Adrenal gland (tissue), 9 donors: ENCODE measurements at regions not wholly inside any gene's neighbourhood (a gene's known extent, or its start where the extent isn't known, plus 50 kb on each side); places are given as distances from the start of the nearest gene placed in this dataset.

ENCODE experiments used
- DNase-seq, 7 donors: peaks; one replicate each; pipeline ENCODE4 v3.0.0-alpha.2; 2019 to 2020
- H3K27ac ChIP-seq, 5 donors: fragments of 200-600 bp; sonication (generic) in 4 of 5; 1 replicate in 3 of 5; 2 replicates in 2 of 5; pipeline versions ENCODE4 v1.5.1 to v1.8.0; 2016 to 2020; ENCODE audit warnings: mild to moderate bottlenecking in 1 of 5
- H3K27me3 ChIP-seq: fragments of 200-600 bp; 2 replicates; pipeline ENCODE4 v1.8.0; 2021
- H3K36me3 ChIP-seq, 2 donors: fragments of 200-600 bp; replicated peaks in 1 of 2; 1 replicate in 1 of 2; 2 replicates in 1 of 2; pipeline versions ENCODE4 v1.5.1 to v1.8.0; 2018 to 2022
- H3K4me1 ChIP-seq, 2 donors: fragments of 200-600 bp; replicated peaks in 1 of 2; 1 replicate in 1 of 2; 2 replicates in 1 of 2; pipeline versions ENCODE4 v1.5.1 to v1.8.0; 2018 to 2021
- H3K4me3 ChIP-seq, 4 donors: fragments of 200-600 bp; sonication (generic) in 3 of 4; one replicate each; pipeline ENCODE4 v1.5.1; 2016 to 2018
- H3K9me3 ChIP-seq, 3 donors: fragments of 200-600 bp; sonication (generic) in 1 of 3; replicated peaks in 1 of 3; 1 replicate in 2 of 3; 2 replicates in 1 of 3; pipeline versions ENCODE4 v1.5.1 to v1.8.0; 2016 to 2021
- CTCF ChIP-seq, 6 experiments: fragments of 450-650 bp in 4 of 6; fragments of 200-600 bp in 2 of 6; sonication (generic) in 1 of 6; IDR thresholded peaks; 1 replicate in 5 of 6; 2 replicates in 1 of 6; pipeline versions ENCODE4 v1.5.1 to v1.8.0; 2016 to 2021; ENCODE audit warnings: antibody characterized with exemption in 6 of 6, mild to moderate bottlenecking in 2 of 6, moderate library complexity in 1 of 6
- POLR2A ChIP-seq, 2 donors: fragments of 450-650 bp; IDR thresholded peaks; one replicate each; pipeline ENCODE4 v1.6.1; 2017; ENCODE audit warnings: antibody characterized with exemption in 2 of 2, mild to moderate bottlenecking in 2 of 2, moderate library complexity in 1 of 2
- WGBS, 4 donors: extraction: QIAGEN DNeasy Blood & Tissue Kit in 2 of 4; methylation state at CpG; one replicate each; pipeline versions ENCODE4 v1.1.5 to v1.1.7; 2013 to 2017; 5-methylcytosine and 5-hydroxymethylcytosine counted together
- intact Hi-C, 2 donors: fragments of 100-400 bp; cut with DNase I; formaldehyde crosslinking; loops; one replicate each; pipeline versions ENCODE4 v1.14.1 to v1.15.0; 2022 to 2023
- donor health status: healthy with polysubstance abuse.
- donor health status: Bipolar disorder and iron deficiency.
- donor health status: DM: yes; HTN: yes; CAD: no.
- donor health status: DM: no; HTN: no; CAD: no.
- donor health status: DM: no; HTN: no; CAD: no.

- H3K27me3 ChIP-seq = no peaks in the 10 kb centered on the region
- no peak for DNase-seq
- no peaks in the 10 kb centered on the region for H3K4me1 ChIP-seq
- no peak for TF ChIP-seq POLR2A (IDR thresholded peaks at IDR 0.05)
- no peak for TF ChIP-seq CTCF (IDR thresholded peaks at IDR 0.05)
- 77 to 91% (median 81%) methylated on average over 1 of the region's 1 CpG for WGBS, 4 donors
- H3K4me3 ChIP-seq = no peak overlapping the region
- no peaks in the 10 kb centered on the region for H3K36me3 ChIP-seq
- intact Hi-C loops = no loop called here
- H3K27ac ChIP-seq = no peak overlapping the region
- H3K9me3 ChIP-seq = no peaks in the 10 kb centered on the region
Observed at GRCh38 chr4:137934911-137935310, 307.2 kb downstream of the SLC7A11 start.

- 50 to 73% (median 62%) methylated on average over 2 of the region's 2 CpGs for WGBS, 4 donors
- H3K4me1 ChIP-seq = no peaks in the 10 kb centered on the region
- intact Hi-C loops = no loop called here
- DNase-seq = no peak
- H3K27me3 ChIP-seq = no peaks in the 10 kb centered on the region
- no peak overlapping the region for H3K27ac ChIP-seq
- no peaks in the 10 kb centered on the region for H3K36me3 ChIP-seq
- no peak overlapping the region for H3K4me3 ChIP-seq
- TF ChIP-seq CTCF (IDR thresholded peaks at IDR 0.05) (no peak), POLR2A (IDR thresholded peaks at IDR 0.05) (no peak)
- no peaks in the 10 kb centered on the region for H3K9me3 ChIP-seq
Observed at GRCh38 chr4:137934046-137934445, 308.1 kb downstream of the SLC7A11 start.

GRCh38 chr4:137927972-137928371 lies 314.2 kb downstream of the SLC7A11 start:
- H3K4me3 ChIP-seq = no peak overlapping the region

GRCh38 chr4:137923494-137923893 lies 318.7 kb downstream of the SLC7A11 start:
- Histone ChIP-seq H3K4me1 (no peaks in the 10 kb centered on the region), H3K27me3 (no peaks in the 10 kb centered on the region), H3K27ac (no peak overlapping the region), H3K36me3 (no peaks in the 10 kb centered on the region), H3K9me3 (no peaks in the 10 kb centered on the region), H3K4me3 (no peak overlapping the region)
- no peak for TF ChIP-seq POLR2A (IDR thresholded peaks at IDR 0.05)
- no peak for TF ChIP-seq CTCF (IDR thresholded peaks at IDR 0.05)
- WGBS, 4 donors = 54 to 79% (median 67%) methylated on average over 3 of the region's 3 CpGs
- intact Hi-C loops = no loop called here
- no peak for DNase-seq

More at GRCh38 chr4:137927972-137928371, 314.2 kb downstream of the SLC7A11 start:
- Histone ChIP-seq H3K9me3 (no peaks in the 10 kb centered on the region), H3K27me3 (no peaks in the 10 kb centered on the region), H3K27ac (no peak overlapping the region), H3K4me1 (no peaks in the 10 kb centered on the region), H3K36me3 (no peaks in the 10 kb centered on the region)
- intact Hi-C loops = no loop called here
- TF ChIP-seq CTCF (IDR thresholded peaks at IDR 0.05) (no peak), POLR2A (IDR thresholded peaks at IDR 0.05) (no peak)
- WGBS, 4 donors = 67 to 83% (median 78%) methylated on average over 1 of the region's 1 CpG
- DNase-seq = no peak
